GM12873 (cell line): ENCODE measurements at regions not wholly inside any gene's neighbourhood (a gene's known extent, or its start where the extent isn't known, plus 50 kb on each side); places are given as distances from the start of the nearest gene placed in this dataset.

Experiments
- TF ChIP-seq, protein P1 (sequence below): IDR thresholded peaks from 2 replicates; pipeline ENCODE4 v1.5.1; 2012; ENCODE audit warnings: low read depth, mild to moderate bottlenecking, moderate library complexity, low read length, control low read depth; ENCODE audit not compliant: insufficient read depth; ENCODE audit errors: missing control alignments

- TF ChIP-seq, protein P1, sequence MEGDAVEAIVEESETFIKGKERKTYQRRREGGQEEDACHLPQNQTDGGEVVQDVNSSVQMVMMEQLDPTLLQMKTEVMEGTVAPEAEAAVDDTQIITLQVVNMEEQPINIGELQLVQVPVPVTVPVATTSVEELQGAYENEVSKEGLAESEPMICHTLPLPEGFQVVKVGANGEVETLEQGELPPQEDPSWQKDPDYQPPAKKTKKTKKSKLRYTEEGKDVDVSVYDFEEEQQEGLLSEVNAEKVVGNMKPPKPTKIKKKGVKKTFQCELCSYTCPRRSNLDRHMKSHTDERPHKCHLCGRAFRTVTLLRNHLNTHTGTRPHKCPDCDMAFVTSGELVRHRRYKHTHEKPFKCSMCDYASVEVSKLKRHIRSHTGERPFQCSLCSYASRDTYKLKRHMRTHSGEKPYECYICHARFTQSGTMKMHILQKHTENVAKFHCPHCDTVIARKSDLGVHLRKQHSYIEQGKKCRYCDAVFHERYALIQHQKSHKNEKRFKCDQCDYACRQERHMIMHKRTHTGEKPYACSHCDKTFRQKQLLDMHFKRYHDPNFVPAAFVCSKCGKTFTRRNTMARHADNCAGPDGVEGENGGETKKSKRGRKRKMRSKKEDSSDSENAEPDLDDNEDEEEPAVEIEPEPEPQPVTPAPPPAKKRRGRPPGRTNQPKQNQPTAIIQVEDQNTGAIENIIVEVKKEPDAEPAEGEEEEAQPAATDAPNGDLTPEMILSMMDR, result no peak
These were observed 129.2 kb upstream of the ADRA1B start for GRCh38 chr5:159786901-159787691.

GRCh38 chr5:159787837-159788236, 128.4 kb upstream of the ADRA1B start:
- TF ChIP-seq, protein P1, result no peak

- TF ChIP-seq, protein P1, result no peak
These were observed 127.4 kb upstream of the ADRA1B start for GRCh38 chr5:159788835-159789331.

- TF ChIP-seq, protein P1, result no peak
These were observed 124.1 kb upstream of the ADRA1B start for GRCh38 chr5:159792180-159792579.

DNA sequence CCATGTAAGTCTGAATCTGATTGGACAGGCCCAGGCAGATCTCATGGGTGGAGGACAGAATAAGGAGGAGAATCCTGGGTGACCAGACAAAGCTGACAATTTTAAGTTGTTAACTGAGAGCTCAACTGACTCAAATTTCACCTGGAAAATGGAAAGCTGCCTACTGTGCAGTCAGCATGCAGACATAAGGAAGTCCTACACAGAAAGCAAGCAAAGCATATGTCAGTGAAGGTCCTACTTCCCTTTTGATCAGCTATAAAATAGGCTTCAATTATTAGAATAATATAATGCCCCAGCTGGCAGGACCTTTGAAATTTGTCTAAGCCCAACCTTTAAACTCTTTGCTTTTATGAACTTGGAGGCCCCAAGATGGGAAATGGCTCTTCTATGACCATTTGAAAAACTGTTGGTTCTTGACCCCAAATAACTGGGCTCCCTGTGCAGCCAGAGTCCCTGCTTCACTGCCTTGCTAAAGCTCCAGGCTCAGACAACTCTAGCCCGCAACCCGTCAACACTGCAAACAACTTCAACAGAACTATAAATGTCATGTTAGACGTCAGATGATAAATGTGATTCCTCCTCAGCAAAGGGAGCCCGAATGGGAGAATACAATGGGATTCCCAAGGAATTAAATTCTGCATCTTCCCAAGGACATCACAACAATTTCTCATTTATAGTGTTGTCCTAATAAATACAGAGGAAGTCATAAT, 118.9 kb upstream of the ADRA1B start:
- TF ChIP-seq, protein P1, result no peak

DNA sequence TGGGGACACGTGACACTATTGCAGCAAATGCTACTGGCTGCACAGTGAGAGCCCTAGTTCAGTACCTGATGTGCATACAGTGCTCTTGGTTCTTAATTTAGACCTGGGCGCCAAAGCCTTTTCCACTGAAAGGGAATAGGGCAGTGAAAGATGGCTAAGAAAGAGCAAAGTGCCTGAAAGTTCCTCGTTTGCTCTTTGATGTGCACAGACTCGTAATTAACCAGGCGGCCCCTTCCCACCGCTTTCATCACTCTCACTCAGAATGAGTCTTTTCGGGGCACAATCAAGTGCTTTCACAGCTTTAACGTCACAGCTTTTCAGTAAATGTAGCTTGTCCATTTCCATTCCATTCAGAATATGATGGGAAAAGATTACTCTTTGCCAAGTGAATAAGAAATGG, 116.6 kb upstream of the ADRA1B start:
- TF ChIP-seq, protein P1, result no peak

DNA sequence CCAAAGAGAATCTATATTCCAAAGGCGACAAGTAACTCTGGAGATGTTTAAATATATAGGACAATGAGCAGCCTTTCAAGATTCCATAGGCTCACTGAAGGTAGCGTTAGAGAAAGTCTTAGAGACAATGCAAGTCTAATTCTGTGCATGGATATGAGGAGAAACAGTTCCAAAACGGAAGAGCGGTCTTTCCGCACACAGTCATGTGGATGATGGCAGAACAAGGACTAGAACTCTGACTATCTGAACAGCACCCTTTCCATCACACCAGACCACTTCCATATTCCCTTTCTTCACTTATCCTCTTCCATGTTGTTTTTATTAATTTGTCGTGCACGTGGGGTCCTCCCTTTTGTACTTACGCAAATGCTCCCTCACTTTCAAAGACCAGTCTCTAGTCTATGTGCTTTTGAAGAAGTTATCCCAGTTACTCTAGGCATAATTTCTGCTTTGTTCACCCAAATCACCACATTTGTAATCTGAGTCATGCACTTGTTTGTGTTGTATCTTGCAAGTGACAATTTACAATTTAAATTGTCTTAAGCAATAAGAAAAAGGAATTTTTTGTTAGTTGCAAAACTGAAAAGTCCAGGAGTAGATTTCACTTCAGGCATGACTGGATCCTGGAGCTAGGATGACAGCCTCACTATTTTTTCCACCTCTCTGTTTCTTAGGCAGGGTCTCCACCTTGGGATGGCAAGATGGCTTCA, 116.0 kb upstream of the ADRA1B start:
- TF ChIP-seq, protein P1, result no peak
